Stimulated activated CD4-positive, alpha-beta T cell treated with anti-CD3 and anti-CD28 coated beads, Interleukin-4, amount 100 ng/mL, for 1 hour (primary cell): ENCODE measurements at regions not wholly inside any gene's neighbourhood (a gene's known extent, or its start where the extent isn't known, plus 50 kb on each side); places are given as distances from the start of the nearest gene placed in this dataset.

Source experiments
- DNase-seq: peaks from one replicate; pipeline ENCODE4 v3.0.0-alpha.2; 2020

DNA sequence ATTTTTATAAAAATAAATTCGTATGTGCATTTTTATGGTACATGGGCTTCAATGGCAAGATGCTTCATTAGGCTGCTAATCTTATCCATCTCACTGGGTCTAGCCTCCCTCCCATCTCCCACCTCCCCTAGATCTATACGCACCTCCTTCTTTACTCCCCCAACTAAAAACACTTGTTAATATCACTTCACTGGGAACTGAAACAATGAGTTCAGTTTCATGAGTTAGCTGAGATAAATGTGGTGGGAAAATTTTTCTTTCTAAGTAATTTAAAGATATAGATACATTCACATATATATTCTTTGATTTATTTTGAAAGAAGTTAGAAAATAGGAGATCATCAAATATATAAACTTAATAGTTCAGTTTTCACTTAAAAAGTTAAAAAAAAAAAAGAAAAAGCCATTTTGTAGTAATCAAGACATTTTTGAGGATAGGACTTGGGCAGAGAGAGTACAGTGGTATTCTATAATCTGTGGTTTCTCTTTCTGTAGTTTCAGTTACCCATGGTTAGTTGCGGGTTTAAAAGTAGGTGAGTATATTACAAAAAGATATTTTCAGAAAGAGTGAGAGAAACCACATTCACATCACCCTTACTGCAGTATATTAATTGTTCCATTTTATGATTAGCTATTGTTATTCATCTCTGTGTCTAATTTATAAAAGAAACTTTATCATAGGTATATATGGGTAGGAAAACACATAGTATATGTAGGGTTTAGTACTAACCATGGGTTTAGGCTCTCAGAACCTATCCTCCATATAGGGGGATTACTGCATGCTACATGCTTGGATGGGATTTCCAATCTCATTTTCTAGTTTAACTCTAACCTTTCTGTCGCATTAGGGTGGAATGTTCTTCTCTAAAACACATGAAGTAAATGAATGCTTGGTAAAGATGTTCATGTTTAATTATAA lies 316.0 kb upstream of the CBLB start:
- DNase-seq: no peak

DNA sequence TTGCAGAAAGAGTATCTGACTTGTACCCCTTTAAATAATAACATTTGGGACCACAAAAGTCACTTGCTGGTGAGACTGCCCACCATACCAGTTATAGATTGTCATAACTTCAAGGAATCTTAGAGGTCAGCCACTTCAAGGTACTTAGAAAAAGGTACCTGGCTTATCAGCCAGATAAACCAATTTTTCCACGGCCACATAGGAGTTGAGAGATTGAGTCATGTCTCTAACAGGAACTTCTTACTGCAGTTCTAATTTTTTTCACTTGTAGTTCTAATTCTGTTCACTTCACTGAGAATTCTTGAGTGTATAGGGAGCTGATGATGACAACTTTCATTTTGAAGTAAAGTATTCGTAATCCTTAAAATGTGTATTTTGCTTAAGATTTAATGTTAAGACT lies 317.1 kb upstream of the CBLB start:
- DNase-seq: no peak

DNA sequence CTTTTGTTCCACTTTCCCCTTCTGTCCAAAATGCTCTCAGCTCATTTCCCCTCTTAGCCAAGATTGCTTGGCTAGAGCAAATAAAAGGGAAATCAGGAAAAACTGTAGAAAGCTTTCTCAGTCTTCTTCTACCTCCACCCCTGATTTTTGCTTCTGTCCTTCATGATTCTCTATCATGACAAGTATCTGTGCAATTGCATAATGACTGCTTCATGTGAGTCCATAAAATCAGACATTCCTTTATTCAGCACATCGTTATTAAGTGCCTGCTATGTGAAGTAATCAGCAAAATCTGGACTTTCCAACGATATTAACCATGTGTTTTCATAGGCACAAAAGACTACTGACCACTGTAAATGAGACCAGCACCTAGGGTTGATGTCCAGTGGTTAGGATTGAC lies 321.5 kb upstream of the CBLB start:
- DNase-seq: no peak

DNA sequence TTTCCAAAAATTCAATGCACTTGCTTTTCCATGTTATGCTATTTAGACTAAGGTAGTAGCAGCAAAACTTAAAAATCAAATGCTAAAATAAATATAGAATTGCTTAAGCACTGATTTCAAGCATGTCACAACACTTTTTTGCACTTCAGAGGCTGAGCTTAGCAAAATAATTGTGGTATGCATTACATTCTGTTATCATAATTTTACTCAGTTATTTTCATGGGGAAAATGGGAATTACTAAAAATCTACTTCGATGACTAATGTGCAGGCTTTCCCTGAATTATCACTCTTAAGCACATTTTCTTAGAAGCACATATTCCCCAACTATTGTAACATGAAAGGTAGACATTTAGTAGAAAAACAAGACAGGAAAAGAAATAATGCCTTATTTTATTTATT lies 322.4 kb upstream of the CBLB start:
- no peak for DNase-seq

DNA sequence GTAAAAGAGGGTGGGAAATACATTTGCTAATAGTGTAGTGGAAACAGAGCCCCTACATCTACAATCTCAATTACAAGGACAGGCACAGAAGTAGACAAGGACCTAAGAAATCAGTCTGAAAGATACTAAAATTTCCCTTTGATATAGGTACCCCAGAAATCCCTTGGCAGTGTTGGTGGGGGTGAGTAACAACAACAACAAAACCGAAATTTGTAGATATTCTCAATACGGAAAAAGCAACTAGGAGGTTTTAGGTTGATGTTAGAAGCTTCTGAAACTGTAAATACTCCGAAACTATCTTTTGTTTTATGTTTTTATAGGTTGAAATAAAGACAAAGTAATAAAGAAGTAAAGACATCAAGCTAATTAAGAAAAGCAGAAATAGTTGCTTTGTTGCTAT lies 323.1 kb upstream of the CBLB start:
- no peak for DNase-seq

DNA sequence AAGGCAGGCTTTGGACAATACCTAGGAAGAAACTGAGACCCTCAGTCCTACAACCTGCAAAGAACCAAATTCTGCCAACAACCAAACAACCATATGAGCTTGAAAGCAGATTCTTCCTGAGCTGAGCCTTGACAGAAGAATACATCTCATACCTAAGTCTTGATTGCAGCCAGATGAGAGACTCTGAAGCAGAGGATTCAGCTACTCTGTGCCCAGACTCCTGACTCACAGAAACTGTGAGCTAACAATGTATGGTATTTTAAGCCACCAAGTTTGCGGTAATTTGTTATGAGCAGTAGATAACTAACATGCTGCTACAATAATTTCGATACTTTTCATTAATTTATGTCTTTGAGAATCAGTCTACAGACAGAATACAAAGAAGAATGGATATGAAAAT lies 325.1 kb upstream of the CBLB start:
- DNase-seq: no peak

DNA sequence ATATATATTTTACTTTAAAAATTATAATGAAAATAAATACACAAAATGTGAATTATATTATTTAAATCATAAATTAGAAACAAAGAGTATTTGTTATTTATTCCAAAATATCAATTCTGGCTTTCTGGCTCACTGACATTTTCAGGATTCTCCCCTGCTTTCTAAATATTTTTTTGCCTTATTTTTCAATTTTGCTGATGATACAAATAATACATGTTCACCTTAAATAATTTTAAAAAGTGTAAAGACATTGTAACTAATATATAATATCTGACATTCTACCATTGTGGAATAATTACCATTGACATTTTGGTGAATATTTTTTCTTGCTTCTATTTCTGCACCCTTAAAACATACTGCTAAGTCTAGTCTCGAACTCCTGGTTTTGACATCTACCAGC lies 325.9 kb upstream of the CBLB start:
- no peak for DNase-seq

DNA sequence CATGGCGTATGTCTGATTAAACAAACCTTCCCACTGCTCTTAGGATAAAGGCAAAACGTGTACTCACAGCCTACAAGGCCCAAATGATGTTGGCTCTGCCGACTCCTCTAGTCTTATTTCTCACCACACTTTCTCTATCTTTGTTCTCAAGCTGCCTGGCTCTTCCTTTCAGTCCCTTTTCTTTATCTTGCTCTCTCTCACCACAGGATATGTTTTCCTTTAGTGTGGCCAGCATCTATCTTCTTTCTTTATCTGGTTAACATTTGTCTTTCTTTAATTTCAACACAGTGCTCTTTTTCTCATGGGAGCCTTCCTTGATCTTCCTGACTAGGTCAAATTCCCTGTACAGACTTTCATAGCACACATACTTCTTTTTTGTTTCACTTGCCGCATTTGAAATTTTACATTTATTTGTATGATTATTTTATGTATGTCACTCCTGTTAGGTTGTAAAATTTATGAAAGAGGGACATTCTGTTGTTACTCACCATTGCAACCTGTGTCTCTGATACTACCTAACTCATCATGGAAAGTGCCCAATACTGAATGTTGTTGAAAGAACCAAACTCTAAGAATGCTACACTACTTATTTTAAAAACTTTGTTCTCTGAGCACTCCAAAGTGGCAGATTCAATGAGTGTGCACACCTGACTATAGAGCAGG lies 328.9 kb upstream of the CBLB start:
- DNase-seq: no peak

DNA sequence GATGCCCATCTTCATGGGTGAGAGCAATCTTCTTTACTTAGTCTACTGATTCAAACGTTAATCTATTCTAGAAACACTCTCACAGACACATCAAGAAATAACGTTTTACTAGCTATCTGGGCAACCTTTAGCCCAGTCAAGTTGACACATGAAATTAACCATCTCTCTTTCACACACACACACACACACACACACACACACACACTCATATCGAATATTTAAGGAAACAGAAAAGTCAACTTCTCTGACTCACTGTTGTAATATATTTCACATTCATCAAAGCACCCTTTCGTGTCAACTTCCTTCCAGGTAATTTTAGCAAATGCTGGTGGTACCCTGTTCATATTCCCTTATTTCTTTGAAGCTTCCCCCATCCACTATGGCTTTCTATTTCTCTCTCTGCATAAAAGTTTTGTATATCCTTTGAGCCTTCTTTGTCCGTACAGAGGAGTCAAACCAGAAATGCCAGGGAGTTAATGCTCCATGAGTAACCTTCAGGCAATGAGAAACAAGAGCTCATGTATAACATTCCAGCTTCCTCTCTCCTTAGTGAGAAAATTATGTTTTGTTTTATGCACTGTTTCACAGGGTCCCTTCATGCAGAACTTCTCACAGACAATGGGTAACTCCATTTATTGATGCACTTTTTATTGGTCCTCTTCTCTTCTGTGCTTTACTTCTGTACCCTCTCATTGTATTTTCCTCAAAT lies 335.5 kb upstream of the CBLB start:
- DNase-seq: no peak

DNA sequence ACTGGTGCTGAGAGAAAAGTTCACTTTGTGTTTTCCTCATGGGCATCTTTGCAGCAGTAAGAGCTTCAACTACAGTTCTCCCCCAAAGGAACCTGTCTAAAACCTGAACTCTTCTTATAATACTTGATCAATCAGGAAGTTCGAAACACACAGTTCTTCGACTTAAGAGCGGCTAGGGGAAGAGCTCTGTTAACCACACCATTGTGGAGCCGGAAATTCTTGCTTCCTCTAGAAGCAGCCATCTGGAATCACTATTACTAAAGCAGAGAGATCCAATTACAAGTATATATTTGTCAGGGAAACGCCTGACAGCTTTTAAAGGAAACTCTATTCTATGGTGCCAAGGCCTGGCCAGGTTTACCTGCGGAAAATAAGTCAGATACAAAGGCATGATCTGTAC lies 337.3 kb upstream of the CBLB start:
- no peak for DNase-seq

DNA sequence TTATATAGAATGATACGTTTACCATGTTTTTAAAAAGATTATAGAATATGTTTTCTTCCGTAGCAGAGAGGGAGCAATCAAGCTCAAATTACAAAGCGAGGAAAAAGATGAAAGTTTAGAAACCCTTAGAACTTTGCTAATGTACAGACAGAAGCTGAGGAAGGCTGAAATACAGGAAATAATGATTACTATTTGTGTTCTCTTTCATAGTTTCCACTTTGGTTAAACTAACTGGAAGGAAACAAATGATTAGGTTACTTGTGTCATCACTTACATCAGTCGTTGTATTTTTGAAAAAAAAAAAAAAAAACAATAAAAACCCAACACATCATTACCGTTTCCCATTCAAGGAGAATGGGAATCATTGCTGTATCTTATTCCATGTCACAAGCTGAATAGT lies 337.8 kb upstream of the CBLB start:
- DNase-seq: no peak

DNA sequence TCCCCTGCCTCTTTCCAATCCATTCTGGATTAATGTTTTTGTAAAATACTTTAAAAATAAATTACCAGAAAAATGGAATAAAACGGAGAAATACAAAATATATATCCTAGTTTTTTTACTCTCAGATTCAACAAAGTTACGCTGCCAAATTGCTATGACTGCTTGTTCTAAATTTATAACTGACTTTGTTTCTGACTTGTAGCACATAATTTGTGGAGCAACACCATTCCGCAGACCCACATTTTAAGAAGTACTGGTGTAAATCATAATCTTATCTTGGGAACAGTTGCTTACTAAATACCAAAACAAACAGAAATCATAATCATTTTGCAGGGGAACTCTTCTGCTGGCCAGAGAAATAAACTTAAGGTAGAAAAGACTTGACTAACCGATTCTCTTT lies 339.4 kb upstream of the CBLB start:
- no peak for DNase-seq

DNA sequence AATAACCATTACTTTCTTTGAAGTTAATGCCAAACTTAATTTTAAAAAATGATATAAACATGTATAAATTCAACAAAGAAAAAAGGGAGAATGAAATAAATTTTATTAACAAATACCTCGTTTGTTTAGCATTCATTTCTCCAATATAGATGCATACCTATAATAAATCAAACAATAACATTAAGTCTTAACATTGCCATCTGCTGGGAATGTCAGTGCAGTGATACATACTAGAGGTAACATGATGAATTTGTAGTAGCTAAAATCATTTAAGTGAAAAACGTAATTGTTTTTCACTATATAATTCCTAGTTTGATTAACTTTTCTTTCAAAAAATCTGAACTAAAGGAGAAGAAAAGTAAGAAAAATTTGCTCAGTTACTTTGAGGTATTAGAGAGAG lies 340.2 kb upstream of the CBLB start:
- no peak for DNase-seq

DNA sequence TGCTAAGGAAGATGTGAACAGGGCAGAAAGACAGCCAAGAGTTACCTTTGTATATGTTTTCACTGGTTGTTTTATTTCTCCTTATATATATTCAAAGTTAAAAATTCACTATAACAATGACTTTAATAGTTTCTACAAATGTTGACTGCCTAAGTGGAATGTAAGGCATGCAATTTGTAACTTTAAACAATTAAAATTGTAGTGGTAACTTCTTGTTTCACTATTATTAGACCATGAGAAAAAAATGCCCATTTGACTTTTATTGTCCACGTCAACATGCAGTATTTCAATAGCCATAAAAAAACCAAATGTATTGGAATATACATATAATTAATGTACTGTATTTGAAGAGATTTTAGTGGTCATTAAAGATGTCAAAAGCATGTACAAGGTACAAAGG lies 340.7 kb upstream of the CBLB start:
- DNase-seq: no peak

DNA sequence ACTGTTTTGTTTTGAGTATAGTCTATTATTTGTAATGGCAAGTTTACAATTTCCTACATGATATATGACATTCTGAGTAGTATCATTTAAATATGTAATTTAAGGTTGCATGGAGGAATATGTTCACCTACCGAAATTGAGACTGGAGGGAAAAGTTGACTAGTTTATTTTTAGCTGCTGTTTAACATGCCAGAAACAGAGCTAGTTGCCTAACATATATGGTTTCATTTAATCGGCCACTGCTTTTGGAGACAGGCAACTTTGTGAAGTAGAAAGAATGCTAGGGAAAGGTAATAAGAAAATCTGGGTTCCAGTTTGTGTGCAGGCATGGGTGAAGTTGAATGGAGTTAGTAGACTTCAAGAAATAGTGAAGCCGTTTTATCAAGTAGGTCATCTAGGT lies 342.1 kb upstream of the CBLB start:
- DNase-seq: no peak

DNA sequence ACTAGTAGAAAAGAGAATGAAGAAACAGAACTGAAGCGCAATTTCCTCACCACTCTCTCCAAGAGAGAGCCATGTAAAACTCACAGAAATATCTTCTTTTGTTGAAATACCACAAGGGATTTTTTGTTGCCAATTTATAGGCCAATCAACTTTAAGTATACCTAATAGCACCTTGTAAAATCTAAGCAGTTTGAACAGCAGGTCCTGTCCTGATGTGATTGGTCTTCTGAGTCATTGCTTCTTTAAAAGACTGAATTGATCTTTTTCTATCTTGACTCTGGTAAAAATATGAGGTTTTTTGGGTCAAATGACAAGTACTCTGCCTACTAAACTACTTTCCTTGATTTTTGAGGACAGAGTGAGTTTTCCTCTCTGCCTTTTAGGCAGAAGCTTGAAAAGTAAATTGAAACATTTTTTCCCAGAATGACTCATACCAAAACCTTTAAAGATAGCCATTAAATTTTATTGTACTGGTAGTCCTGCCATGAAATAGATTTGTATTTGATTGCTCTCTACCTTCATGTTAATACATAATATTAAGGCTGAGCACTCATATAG lies 343.9 kb upstream of the CBLB start:
- no peak for DNase-seq

DNA sequence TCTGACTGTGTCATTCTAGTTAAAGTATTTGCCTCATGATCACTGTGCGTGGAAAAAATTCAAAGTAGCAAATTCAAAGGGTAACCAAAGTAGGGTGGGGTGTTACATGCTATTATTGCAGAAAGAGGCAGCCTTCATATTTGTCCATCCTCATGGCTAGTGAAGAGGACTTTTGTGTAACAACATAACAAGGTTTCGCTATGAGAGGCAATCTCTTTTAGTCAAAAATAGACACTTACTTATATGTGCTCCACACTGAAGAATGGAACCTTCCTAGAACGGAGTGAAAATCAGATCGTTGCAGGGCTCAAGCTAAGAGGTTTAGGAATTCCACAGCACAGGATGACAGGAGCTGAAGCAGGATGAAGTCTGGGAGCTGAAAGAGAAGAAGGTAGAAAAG lies 345.1 kb upstream of the CBLB start:
- DNase-seq: no peak

DNA sequence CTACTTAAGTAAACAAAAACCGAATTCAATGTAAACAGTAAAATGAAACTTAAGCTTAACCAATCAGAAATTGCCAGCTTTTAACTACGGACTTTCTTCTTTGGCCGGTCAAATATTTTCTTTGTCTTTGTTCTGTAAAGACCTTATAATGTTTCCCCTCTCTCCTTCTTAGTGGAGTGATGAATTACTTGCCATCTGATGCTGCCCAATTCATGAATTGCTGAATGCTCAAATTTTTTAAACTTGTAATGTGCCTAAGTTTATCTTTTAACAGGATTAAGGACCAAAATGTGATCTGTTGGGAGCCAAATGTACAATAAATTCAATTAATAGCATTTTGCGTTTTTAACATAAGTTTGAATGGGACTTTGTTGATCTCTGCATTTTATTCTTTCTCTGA lies 345.8 kb upstream of the CBLB start:
- DNase-seq: no peak

DNA sequence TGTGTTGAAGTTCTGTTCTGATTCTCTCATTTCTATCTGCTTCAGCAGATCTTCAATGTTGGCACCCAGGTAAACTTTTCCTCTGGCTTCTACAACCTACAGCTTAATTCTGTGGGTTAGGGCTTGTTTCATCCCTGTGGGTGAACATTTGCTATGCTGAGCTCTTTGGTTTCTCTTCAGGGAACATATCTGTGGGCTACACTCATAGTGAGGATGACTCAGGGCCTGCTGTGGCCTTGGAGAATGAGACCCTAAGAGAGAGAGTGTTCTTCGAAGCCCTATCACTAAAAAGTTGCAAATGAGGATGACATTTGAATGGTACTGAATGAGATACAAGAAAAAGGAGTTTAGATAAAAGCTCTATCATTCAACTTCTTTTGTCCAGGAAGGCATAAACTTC lies 346.2 kb upstream of the CBLB start:
- DNase-seq: peak; percentile 7

DNA sequence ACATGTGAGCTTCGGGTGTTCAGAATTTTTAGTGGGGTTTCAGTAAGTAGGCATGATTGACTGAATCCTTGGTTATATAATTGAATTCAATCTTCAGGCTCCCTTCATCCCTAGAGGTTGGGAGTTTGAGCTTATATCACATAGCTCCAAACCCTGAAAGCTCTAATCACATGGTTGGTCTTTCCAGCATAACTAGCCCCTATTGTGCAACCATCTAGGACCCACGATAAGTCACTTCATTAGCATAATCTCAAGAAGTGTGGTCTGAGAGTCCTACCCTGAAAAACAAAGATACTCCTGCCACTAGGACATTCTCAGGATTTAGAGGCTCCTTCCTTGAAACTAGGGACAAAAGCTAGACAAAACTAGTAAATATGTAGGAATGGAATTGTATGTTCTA lies 348.9 kb upstream of the CBLB start:
- DNase-seq: no peak

DNA sequence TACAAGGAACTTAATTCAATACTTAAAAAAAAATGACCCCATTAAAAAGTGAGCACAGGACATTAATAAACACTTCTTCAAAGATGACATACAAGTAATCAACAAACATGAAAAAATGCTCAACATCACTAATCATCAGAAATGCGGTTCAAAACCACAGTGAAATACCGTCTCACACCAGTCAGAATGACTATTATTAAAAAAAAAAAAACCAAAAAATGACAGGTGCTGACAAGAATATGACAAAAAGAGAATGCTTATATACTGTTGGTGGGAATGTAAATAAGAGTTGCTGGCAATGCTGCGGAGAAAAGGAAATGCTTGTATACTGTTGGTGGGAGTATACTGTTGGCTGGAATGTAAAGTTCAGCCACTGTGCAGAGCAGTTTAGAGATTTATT lies 358.3 kb upstream of the CBLB start:
- no peak for DNase-seq

DNA sequence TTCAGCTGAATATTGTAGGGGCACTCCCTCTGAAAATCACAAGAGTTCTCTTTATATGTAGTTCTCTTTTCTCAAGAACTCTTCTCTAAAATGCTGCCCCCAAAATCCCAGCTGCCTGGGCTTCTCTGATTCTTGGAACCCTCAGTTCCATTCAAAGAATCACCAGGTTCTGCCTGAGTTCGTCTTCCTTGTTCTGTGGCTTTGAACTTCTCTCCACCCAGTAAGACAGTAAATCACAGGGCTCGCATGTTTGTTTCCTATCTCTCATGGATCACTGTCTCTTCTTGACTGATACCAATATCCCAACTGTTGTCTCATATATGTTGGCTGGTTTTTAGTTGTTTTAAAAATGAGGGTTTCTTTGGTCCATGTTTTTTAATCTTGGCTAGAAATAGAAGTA lies 359.5 kb upstream of the CBLB start:
- DNase-seq: no peak

DNA sequence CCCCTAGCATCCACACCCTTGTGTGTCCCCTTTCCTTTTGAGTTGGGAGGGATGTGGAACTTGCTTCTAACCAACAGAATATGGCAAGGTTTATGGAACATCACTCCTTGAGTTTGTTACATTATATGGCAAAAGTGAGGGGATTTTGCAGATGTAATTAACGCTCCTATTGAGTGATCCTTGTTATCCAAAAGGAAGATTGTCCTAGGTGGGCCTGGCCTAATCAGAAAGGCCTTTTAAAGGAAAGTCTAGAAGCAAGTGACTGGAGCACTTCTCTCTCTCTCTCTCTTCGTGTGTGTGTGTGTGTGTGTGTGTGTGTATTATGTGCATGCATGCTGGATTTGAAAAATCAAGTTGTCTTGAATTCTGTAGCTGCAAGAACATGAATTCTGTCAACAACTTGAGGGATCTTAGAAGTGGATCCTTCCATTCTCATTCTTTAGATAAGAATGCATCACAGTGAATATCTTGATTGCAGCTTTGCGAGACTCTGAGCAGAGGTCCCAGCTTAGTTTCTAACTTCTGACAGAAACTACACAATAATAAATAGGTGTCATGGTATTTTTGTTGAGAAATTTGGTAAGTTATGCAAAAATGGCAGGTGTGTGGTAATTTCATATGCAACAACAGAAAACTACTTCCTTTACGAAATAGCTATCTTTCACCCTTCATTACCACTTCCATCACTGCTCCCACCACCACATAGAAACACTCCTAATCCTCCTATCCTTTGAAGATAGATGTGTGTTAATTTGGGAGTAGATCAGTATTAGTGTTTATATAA lies 360.9 kb upstream of the CBLB start:
- no peak for DNase-seq
